Neutrophil (primary cell): ENCODE measurements at regions not wholly inside any gene's neighbourhood (a gene's known extent, or its start where the extent isn't known, plus 50 kb on each side); places are given as distances from the start of the nearest gene placed in this dataset.

ENCODE experiments used
- H3K27ac ChIP-seq: fragments of 200-600 bp; sonication (generic); 2 replicates; pipeline ENCODE4 v1.5.1; 2016; ENCODE audit warnings: mild to moderate bottlenecking, moderate library complexity
- H3K27me3 ChIP-seq: fragments of 200-600 bp; sonication (generic); 2 replicates; pipeline ENCODE4 v1.6.0; 2016; ENCODE audit warnings: mild to moderate bottlenecking
- H3K36me3 ChIP-seq: fragments of 200-600 bp; sonication (generic); 2 replicates; pipeline ENCODE4 v1.5.1; 2017
- H3K4me1 ChIP-seq, 2 experiments: fragments of 200-600 bp in 1 of 2; sonication (generic) in 1 of 2; 1 replicate in 1 of 2; 2 replicates in 1 of 2; pipeline versions ENCODE4 v1.5.1 to v1.6.1; 2013 to 2016; ENCODE audit warnings: low read depth in 1 of 2, low read length in 1 of 2, mild to moderate bottlenecking in 1 of 2, moderate library complexity in 1 of 2; ENCODE audit not compliant: control insufficient read depth in 1 of 2, insufficient read depth in 1 of 2
- H3K4me3 ChIP-seq, 2 experiments: fragments of 200-600 bp in 1 of 2; sonication (generic) in 1 of 2; 1 replicate in 1 of 2; 2 replicates in 1 of 2; pipeline ENCODE4 v1.5.1; 2013 to 2016; ENCODE audit warnings: low read depth in 1 of 2, low read length in 1 of 2, mild to moderate bottlenecking in 1 of 2, moderate library complexity in 1 of 2
- H3K9me3 ChIP-seq: fragments of 200-600 bp; sonication (generic); 2 replicates; pipeline ENCODE4 v1.5.1; 2016
- CTCF ChIP-seq: fragments of 200-600 bp; sonication (generic); IDR thresholded peaks from 2 replicates; pipeline ENCODE4 v1.5.1; 2016; ENCODE audit warnings: antibody characterized with exemption

GRCh38 chr18:37741032-37741623 is 175.5 kb upstream of the CELF4 start:
- H3K4me1 ChIP-seq: no peaks in the 10 kb centered on the region
- H3K27ac ChIP-seq: no peak overlapping the region
- no peaks in the 10 kb centered on the region for H3K36me3 ChIP-seq
- no peak for TF ChIP-seq CTCF
- no peak overlapping the region for H3K4me3 ChIP-seq
- no peaks in the 10 kb centered on the region for H3K27me3 ChIP-seq
- H3K9me3 ChIP-seq: no peaks in the 10 kb centered on the region

DNA sequence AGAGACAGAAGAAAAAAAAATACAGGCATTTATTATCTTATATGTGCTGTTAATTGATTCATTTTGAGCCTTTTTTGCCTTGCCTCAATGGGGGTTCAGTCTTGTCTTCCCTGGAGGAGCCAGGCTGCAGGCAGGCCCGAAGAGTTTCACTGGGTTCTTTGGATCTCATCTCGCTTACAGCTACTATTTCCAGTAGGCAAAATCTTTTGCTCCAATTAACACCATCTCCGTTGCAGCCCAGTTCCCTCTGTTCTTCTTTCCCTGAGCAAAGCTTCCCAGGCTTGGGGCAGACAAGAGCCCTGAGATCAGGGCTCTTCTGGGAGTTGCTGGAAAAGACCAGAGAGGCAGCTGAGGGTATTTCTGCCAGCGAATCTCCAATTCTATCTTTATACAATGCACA is 168.8 kb upstream of the CELF4 start:
- no peak for TF ChIP-seq CTCF
- H3K4me3 ChIP-seq: no peak overlapping the region
- H3K9me3 ChIP-seq: no peaks in the 10 kb centered on the region
- no peaks in the 10 kb centered on the region for H3K27me3 ChIP-seq
- no peak overlapping the region for H3K27ac ChIP-seq
- H3K36me3 ChIP-seq: no peaks in the 10 kb centered on the region
- no peaks in the 10 kb centered on the region for H3K4me1 ChIP-seq

DNA sequence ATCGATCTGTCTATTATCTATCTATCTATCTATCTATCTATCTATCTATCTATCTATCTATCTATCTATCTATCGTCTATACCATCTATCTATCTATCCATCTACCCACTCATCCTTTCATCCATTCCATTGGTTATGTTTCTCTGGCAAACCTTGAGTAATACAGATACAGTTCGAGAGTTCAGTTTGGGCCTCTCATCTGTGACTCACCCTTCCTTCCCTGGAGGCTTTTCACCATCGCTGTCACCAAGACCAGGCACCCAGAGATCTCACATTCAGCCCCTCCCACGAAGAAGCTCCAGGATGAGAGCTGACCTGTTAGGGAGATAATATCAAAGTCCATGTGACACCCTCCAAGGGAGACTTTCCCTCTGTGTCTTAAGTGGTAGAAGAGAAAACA is 164.1 kb upstream of the CELF4 start:
- no peak for TF ChIP-seq CTCF
- Histone ChIP-seq H3K27ac (no peak overlapping the region), H3K36me3 (no peaks in the 10 kb centered on the region), H3K4me3 (no peak overlapping the region), H3K4me1 (no peaks in the 10 kb centered on the region), H3K9me3 (no peaks in the 10 kb centered on the region), H3K27me3 (no peaks in the 10 kb centered on the region)

- Histone ChIP-seq H3K27me3 (no peaks in the 10 kb centered on the region), H3K36me3 (no peaks in the 10 kb centered on the region), H3K4me1 (no peaks in the 10 kb centered on the region), H3K4me3 (no peak overlapping the region), H3K27ac (no peak overlapping the region), H3K9me3 (no peaks in the 10 kb centered on the region)
- no peak for TF ChIP-seq CTCF
Observed at GRCh38 chr18:37724206-37724605, 158.6 kb upstream of the CELF4 start.

DNA sequence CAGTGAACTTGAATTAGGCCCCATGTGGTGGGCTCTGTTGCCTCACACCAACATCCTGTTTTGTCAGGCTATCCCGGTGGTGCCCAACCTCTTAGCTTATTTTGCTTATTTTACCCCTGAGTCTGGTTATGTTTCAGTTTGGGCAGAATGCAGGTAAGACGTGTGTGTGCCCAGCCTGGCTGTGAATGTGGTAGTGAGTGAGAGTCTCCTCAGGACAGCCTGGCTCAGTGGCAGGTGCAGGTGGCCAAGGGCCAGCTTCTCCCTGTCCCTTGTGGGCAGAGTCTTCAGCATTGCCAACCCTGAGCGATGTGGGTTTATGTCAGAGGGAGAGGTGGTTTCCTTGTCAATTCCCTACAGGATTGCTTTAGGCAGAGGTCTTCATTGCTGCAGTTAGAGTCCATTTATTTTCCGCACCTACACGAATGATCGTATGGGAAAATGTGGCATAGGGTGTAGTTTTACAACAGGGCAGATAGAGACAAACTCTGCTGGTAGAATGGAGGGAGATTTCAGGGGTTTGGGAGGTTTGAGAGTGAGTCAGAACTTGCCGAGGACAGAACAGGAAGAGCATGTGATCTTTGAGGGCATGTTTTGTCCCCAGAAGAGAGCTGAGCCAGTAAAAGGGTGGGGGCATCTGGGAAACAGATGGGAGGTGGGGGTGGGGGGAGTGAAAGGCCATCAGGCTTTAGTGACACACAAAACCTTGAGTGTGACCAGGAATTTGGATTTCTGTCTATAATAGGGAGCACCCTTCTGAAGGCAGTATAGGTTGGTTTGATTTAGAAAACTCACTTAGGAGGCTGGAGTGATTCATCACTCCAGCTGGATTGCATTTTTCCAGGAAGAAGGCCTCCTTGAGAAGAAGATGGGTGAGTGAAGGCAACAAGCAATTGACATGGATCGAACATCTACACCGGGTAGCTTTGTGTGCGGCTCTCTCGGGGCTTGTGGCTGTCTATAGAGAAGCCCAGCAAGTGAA is 156.2 kb upstream of the CELF4 start:
- no peak for TF ChIP-seq CTCF
- Histone ChIP-seq H3K27me3 (no peaks in the 10 kb centered on the region), H3K36me3 (no peaks in the 10 kb centered on the region), H3K4me1 (no peaks in the 10 kb centered on the region), H3K9me3 (no peaks in the 10 kb centered on the region), H3K27ac (no peak overlapping the region), H3K4me3 (no peak overlapping the region)
